HG02970 (cell line): ENCODE measurements at regions not wholly inside any gene's neighbourhood (a gene's known extent, or its start where the extent isn't known, plus 50 kb on each side); places are given as distances from the start of the nearest gene placed in this dataset.
"Not testable (repeated sequence)": the region's sequence is repeated elsewhere in the genome, so short reads cannot be mapped to it uniquely, and the experiment has no call there.

Source experiments
- ATAC-seq: cut with Tn5 transposase; IDR thresholded peaks from one replicate; pipeline ENCODE4 v1.9.1; 2021; ENCODE audit warnings: mild to moderate bottlenecking, moderate library complexity, moderate number of reproducible peaks; ENCODE audit not compliant: unreplicated experiment, low FRiP score

DNA sequence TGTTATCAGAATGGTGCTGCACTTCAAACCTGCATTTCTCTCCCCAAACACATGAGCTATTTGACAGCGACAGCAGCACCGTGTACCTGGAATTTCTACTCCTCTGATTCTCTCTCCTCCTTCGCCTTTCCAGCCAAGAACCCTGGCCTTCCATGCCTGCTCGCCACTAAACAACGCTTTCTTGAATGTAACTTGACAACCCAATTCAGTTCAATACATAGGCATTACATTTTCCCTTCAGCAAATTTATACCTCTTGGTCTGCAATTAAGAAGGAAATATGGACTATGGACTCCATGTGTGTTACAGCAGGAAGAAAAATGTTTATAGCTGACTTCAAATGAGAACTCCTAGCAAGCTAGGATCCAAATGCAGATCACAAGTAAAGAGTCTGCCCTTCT lies 162.6 kb upstream of the AUTS2 start:
- no peak for ATAC-seq

DNA sequence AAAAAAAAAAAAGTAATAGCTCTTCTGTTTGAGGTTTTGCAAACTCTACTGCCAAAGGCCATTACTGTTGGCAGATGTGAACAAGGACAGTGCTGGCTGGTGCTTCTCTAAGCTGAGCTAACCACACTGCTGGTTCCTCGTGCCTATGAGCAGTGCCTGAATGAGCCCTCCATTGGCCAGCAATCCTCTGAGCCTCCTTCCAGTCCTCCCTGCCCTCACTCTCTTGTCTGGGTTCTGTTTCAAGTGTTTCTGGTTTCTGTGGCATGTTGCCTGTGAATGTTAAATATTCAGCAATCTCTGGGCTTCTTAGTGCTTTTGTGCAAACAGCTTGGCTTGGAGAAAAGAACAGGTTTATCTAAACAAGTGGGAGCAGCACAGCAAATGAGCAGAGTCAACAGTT lies 161.3 kb upstream of the AUTS2 start:
- ATAC-seq, result no peak

DNA sequence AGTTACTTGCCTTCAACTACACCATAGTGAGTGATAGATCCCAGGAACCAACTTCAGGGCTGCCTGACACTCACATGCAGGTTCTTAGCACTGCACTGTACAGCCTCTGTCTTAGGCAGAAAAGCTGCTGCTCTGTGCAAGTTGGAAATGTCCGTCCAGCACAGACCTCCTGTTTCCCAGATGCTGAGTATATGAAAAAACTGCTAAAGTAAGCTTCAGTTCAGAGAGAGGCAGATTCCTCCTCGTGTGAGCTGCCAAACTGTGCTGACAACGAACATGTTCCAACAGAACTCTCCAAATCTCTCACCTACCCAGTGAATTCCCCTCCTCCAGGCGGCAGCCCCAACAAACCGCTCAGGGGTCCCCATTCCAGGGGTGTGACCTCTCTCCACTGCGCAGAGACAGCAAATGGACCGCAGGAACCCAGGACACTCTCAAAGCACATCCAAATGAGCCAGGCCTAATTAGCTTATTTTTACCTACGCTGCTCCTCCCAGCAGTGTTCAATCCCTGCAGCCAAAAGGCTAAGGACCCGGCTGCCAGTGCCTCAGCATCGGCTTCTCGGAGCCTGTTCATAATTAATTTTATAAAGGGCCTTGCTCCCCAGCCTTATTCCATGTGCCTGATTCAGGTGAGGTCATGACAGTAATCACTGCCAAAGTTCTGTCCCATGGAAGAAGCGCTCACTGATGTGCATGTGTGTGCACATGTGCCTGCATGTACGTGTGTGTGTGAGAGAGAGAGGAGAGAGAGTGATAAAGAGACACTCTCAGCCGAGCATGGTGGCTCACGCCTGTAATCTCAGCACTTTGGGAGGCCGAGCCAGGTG lies 159.5 kb upstream of the AUTS2 start:
- ATAC-seq, result no peak

DNA sequence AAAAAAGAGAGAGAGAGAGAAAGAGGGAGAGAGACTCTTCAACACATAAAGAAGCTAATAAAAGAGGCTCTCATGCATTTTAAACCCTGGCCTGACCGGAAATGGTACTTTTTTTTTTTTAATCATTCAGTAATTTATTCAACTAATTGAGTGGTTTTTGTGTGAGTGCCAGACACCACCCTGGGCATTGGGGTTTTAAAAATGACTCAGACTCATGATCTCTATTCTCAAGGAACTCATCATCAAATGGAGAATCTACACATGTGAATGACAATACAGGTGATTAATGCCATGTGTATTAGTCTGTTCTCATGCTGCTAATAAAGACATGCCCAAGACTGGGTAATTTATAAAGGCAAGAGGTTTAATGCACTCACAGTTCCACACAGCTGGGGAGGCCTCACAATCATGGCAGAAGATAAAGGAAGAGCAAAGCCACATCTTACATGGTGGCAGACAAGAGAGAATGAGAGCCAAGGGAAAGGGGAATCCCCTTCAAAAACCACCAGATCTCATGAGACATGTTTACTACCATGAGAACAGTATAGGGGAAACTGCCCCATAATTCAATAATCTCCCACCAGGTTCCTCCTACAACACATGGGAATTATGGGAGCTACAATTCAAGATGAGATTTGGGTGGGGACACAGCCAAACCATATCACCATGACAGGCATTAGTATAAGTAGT lies 158.5 kb upstream of the AUTS2 start:
- no peak for ATAC-seq

DNA sequence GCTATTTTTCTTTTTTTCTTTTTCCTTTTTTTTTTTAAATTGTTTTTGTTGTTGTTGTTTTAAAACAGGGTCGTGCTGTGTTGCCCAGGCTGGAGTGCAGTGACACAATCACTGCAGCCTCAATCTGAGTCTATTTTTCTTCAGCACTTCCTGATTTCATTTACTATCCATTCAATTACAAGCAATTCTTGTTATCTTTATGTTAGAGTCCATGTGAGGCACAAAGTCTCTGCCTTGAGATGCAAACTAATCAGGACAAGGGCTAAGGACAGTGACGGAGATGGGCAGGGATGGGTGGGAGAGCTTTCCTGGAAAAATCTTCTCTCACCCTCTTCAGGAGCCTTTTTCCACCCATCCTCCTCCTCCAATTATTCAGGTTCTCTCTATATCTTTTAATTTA lies 157.3 kb upstream of the AUTS2 start:
- no peak for ATAC-seq

DNA sequence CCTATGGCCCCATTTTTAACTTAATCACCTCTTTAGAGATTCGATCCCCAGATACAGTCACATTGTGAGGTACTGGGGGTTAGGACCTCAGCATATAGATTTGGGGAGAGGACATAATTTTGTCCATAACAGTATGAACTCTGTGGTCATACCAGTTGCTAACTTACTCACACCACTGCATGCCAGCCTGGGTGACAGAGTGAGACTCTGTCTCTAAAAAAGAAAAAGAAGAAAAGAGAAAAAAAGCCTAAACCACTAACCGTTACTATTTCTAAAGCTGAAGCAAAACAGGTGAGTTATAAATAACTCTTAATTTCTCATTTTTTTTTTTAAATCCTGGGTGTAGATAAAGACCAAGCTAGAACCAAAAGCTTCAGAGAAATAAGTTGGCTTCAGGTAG lies 155.1 kb upstream of the AUTS2 start:
- ATAC-seq, result no peak

DNA sequence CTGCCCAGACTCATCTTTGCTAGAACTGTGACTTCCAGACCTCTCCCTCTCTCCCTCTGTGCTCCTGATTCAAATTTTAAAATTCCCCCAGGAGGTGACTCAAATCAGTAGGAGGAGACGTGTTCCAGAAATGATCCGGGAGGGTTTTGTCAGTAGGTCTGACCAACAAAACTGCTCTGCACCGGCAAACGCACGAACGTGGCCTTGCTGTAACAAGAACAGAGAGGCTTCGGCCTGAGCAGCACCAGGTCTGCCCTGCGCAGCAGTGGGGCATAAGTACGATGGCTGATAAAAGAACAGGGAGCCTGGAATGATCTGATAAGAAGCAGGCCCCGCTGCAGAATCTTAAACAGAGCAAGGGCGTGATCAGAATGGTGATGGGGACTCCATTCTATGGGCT lies 152.7 kb upstream of the AUTS2 start:
- ATAC-seq, result no peak

DNA sequence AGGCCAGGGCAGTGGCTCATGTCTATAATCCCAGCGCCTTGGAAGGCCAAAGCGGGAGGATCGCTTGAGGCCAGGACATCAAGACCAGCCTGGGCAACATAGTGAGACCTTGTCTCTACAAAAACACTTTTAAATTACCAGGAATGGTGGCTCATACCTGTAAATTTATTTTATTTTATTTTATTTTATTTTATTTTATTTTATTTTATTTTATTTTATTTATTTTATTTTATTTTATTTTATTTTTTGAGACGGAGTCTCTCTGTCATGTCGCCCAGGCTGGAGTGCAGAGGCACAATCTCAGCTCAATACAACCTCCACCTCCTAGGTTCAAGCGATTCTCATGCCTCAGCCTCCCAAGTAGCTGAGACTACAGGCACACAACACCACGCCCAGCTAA lies 152.1 kb upstream of the AUTS2 start:
- not testable (repeated sequence) for ATAC-seq

DNA sequence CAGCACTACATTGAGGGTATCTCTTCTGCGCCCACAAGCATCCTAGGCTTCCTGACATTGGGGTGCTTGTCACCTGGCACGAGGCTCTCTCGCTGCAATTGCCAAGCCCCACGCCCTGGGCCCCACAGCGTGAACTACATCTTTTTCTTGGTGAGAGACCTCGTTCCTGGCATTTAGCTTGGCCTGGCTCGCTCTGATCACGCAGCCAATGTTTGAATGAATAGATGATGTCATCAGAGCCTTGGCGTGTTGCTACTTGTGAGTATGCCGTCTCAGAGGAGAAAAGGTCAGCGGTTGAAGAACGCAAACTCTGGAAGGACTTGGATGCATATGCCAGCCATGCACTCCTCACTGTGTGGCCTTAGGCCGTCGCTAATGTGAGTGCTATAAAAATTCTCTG lies 150.2 kb upstream of the AUTS2 start:
- no peak for ATAC-seq

DNA sequence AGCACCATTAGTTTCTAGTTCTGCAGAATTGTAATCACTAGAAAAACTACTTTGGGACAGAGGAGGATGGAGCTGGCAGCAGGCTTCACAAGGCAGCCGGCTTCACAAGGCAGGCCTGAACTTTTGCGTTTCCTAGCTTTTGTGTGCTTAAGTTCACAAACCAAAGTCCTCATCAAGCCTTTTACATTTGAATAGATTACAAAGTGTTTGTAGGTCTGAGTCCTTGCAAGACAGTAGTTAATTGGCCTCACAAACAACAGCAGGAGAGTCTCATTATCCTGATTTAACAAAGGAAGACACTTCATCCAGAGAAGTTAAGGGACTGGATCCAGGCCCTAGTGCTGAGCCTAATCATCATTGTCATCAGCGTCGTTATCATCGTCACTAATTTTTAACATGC lies 147.8 kb upstream of the AUTS2 start:
- ATAC-seq, result no peak

DNA sequence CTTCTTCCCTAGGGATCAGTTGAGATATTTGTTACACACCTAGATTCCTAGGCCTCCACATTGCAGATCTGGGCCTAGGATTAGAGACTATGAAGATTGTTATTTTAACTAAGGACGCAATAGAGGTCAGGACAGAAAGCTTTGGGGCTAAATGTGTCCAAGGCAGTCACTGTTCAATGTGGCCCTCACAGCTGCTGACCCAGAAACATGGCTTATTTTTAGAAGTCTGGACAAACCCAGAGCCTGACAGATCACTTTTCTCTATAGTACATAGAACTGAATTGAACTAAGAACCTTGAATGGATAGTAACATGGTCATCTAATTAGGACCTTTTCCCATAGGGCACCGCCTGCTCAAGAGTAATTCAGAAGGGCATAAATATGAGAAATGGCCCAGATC lies 146.6 kb upstream of the AUTS2 start:
- no peak for ATAC-seq

DNA sequence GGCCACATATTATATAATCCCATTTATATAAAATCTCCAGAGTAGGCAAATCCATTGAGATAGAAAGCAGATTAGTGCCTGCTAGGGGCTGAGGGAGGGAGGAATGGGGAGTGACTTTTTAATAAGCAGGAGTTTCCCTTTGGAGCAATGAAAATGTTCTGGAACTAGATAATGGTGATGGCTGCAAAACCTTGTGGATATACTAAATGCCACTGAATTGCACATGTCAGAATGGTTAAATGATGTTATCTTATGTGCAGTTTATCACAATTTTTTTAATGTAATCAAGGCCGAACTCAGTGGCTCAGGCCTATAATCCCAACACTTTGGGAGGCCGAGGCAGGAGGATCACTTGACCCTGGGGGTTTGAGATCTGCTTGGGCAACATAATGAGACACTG lies 145.5 kb upstream of the AUTS2 start:
- no peak for ATAC-seq

DNA sequence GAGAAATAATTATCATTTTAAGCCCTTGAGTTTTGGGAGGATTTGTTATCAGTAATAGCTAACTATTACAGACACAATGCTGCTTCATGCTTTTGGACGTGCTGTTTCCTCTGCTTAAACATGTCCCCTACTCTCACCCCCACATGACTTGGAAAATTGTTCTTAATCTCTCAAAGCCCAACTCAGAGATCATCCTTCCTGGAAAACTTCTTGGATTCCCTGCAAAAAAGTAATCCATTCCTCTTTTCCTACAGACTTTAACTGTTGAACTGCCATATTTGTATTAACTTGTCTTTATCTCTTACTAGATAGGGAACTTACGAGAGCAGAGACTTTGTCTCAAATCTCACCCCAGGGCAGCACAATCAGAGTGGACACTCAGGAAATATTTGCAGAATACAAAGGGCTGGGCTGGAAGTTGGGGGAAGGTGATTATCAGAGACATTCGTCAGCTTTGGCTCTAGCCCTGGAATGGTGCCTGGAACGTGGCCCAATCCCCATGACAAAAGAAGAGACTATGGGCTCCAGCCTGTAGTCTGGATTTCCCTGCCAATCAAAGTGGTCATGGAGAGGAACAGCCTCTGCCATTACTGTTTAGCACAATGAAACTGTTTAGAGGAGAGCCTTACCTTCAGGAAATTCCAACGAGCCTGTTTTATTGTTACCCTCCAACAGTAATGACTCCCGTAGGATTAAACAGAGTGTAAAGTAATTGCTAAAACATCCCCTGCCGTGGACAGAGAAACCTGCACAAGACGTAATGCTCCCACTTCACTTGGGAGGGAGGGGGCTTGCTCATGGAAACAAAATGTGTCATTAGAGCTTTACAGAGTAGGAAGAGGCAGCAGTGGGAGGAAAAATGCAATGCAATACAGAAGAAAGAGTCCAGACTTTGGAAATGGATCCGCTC lies 140.4 kb upstream of the AUTS2 start:
- ATAC-seq, result no peak

DNA sequence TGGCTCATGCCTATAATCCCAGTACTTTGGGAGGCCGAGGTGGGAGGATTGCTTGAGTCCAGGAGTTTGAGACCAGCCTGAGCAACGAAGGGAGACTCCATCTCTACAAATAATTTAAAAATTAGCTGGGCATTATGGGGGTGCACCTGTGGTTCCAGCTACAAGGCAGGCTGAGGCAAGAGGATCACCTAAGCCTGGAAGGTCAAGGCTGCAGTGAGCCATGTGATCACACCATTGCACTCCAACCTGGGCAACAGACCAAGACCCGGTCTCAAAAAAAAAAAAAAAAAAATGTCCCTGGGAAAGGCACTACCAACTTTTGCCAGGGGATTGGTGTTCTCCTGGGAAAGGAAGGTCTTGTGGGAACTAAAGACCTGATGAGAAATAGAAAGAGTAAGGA lies 134.2 kb upstream of the AUTS2 start:
- ATAC-seq, result no peak

DNA sequence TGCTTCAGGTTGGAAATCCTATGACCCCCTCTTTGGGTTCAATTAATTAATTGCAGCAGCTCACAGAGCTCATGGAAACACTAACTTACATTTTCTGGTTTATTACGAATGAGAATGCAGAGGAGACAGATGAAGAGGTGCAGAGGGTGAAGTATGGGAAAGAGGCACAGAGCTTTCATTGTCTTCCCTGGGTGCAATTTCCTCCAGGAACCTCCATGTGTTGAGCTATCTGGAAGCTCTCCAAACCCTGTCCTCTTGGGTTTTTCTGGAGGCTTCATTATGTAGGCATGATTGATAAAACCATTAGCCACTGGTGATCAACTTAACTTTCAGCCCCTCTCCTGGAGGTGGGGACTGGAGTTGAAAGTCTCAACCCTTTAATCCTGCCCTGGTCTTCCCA lies 133.0 kb upstream of the AUTS2 start:
- ATAC-seq, result no peak

DNA sequence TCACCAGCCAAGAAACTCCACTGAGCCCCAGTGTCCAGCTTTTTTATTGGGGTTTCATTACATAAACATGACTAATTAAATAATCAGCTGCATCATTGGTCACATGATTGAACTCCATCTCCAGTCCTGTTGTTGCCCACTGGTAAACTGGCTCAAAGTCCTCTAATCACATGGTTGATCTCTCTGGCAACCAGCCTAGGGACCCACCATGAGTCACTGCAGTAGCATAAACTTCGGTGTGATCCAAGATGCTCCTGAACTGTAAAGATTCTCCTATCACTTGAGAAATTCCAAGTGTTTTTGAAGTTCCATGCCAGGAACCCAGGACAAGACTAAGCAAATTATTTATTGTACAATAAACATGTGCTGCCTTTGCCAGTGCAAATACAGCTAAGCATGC lies 130.4 kb upstream of the AUTS2 start:
- ATAC-seq, result no peak

DNA sequence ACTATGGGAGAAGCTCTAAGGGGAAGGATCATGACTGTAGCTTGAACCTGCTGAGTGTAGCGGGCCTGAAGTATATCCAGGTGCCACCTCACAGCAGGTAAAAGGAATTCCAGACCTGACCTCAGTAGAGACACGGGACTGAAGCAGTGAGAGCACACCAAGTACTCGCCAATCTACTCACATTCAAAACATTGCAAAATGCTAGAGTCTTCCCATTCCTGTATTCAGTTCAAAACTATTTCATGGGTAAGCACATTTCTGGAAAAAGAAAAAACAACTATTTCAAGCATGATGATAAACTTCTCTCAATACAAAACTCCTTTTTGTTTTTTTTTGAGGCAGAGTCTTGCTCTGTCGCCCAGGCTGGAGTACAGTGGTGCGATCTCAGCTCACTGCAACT lies 121.9 kb upstream of the AUTS2 start:
- ATAC-seq, result no peak

DNA sequence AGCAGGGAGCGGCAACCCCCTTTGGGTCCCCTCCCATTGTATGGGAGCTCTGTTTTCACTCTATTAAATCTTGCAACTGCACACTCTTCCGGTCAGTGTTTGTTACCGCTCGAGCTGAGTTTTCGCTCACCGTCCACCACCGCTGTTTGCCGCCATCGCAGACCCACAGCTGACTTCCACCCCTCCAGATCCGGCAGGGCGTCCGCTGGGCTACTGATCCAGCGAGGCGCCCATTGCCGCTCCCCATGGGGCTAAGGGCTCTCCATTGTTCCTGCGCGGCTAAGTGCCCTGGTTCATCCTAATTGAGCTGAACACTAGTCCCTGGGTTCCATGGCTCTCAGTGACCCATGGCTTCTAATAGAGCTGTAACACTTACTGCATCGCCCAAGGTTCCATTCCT lies 115.6 kb upstream of the AUTS2 start:
- ATAC-seq, result no peak

DNA sequence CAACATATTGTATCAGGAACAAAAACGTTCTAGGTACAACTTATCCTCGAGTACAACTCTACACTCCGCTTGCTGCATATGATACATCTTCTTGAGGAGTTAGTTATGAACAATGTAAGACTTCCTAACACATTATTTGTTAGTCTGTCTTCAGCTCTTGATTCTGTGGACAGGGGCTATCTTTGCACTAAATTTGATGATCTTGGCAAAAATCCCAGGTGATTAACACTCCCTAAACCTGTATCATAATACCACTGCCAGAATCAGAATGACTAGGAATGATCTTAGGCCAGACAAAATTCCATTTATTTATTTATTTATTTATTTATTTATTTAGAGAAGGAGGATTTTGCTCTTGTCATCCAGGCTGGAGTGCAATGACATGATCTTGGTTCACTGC lies 108.7 kb upstream of the AUTS2 start:
- no peak for ATAC-seq

DNA sequence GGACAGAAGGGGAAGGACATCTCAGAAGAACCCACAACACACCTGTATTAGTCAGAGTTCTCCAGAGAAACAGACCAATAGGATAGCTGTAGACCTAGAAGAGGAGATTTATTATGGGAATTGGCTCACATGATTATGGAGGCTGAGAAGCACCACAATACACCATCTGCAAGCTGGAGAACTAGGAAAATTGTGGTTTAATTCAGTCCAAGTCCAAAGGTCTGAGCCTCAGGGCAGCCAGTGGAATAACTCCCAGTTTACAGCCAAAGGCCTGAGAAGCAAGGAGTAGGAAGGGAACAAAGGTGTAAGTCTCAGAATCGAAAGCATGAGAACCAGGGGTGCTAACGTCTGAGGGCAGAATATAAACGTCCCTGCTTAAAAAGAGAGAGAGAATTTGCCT lies 99.6 kb upstream of the AUTS2 start:
- ATAC-seq, result no peak

DNA sequence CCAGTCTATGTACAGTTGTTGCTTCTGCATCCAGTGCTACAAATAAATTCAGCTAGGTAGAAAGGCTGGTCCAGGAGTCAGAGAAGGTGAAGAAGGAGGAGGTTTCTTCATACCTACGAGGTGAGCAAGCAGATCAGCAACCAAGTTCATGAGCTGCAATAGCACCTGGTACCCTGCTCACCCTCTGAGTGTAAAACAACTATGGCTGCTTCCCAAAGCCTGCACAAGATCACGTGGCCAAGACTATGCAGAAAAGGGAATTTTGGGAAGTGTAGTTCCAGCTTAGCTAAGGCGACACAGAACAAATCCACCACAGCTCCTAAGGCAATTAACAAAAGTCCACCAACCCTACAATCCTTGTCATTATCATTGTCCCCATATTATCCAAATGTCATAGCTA lies 95.9 kb upstream of the AUTS2 start:
- no peak for ATAC-seq
